ENCODE measurements at regions not wholly inside any gene's neighbourhood (a gene's known extent, or its start where the extent isn't known, plus 50 kb on each side); places are given as distances from the start of the nearest gene placed in this dataset.

- TF ChIP-seq REST (IDR thresholded peaks at IDR 0.05; ENCODE audit: low read depth) (no peak), EGR1 (IDR thresholded peaks at IDR 0.05) (no peak), CREB1 (IDR thresholded peaks at IDR 0.05; ENCODE audit: low read depth) (no peak), NFIC (IDR thresholded peaks at IDR 0.05) (no peak), TEAD4 (IDR thresholded peaks at IDR 0.05) (no peak), MAX (IDR thresholded peaks at IDR 0.05) (no peak)
Measured at GRCh38 chr21:28272272-28272992, 720.2 kb downstream of the LTN1 start.

Measured in Ishikawa (cell line).